ENCODE measurements at regions not wholly inside any gene's neighbourhood (a gene's known extent, or its start where the extent isn't known, plus 50 kb on each side); places are given as distances from the start of the nearest gene placed in this dataset.

GRCh38 chr10:62651341-62651740 is 153.2 kb upstream of the ADO start:
- Histone ChIP-seq H4K20me1 (replicated peaks; ENCODE audit: insufficient read depth) (no peaks in the 10 kb centered on the region), H3K4me2 (no peak overlapping the region), H3F3A (replicated peaks; ENCODE audit: low read depth) (no peaks in the 10 kb centered on the region), H2AFZ (no peak overlapping the region), H3K27ac (ENCODE audit: low read depth) (no peak overlapping the region), H3K79me2 (replicated peaks; ENCODE audit: insufficient read depth) (no peaks in the 10 kb centered on the region), H3K27me3 (ENCODE audit: insufficient read depth) (no peaks in the 10 kb centered on the region), H3K9me2 (ENCODE audit: insufficient read depth) (0 out of 2 replicates have a peak, but pooled peaks cover 21% of the 10 kb centered on the region), H3K36me3 (ENCODE audit: insufficient read depth) (no peaks in the 10 kb centered on the region), H3K4me3 (no peak overlapping the region), H3K4me1 (ENCODE audit: insufficient read depth) (peaks cover 9% of the 10 kb centered on the region)
- Mint-ChIP-seq H3K27me3 (ENCODE audit: insufficient read depth, low read depth, poor library complexity) (no peaks in the 10 kb centered on the region), H3K27ac (no peak overlapping the region), H3K4me3 (no peak overlapping the region), H3K9me3 (no peaks in the 10 kb centered on the region), H3K4me1 (peaks cover 3% of the 10 kb centered on the region), H3K36me3 (ENCODE audit: low read depth) (no peaks in the 10 kb centered on the region)
- ATAC-seq (no peak), DNase-seq (ENCODE audit: low spot score) (no peak)
- TF ChIP-seq ETS1 (IDR thresholded peaks at IDR 0.05) (no peak), EZH2phosphoT487 (IDR thresholded peaks at IDR 0.05; ENCODE audit: unreplicated experiment) (no peak), ZNF462 (CRISPR knock-in tag; IDR thresholded peaks at IDR 0.05) (no peak), JUNB (IDR thresholded peaks at IDR 0.05; ENCODE audit: unreplicated experiment) (no peak), NANOG (IDR thresholded peaks at IDR 0.05; ENCODE audit: borderline replicate concordance) (no peak)

GRCh38 chr10:62652114-62652513 is 152.4 kb upstream of the ADO start:
- no peaks in the 10 kb centered on the region for H3K79me2 ChIP-seq (replicated peaks; ENCODE audit: insufficient read depth)
- peaks cover 9% of the 10 kb centered on the region for H3K4me1 ChIP-seq (ENCODE audit: insufficient read depth)
- H3K9me2 ChIP-seq (ENCODE audit: insufficient read depth) = 0 out of 2 replicates have a peak, but pooled peaks cover 21% of the 10 kb centered on the region
- DNase-seq (ENCODE audit: low spot score) = no peak
- no peaks in the 10 kb centered on the region for H3K27me3 Mint-ChIP-seq (ENCODE audit: insufficient read depth, low read depth, poor library complexity)
- ATAC-seq = no peak
- H3K4me3 ChIP-seq = no peak overlapping the region
- H3K9me3 Mint-ChIP-seq = no peaks in the 10 kb centered on the region
- H3F3A ChIP-seq (replicated peaks; ENCODE audit: low read depth) = no peaks in the 10 kb centered on the region
- no peak overlapping the region for H3K4me3 Mint-ChIP-seq
- no peak overlapping the region for H2AFZ ChIP-seq
- H3K36me3 ChIP-seq (ENCODE audit: insufficient read depth) = no peaks in the 10 kb centered on the region
- H3K4me2 ChIP-seq = no peak overlapping the region
- no peaks in the 10 kb centered on the region for H4K20me1 ChIP-seq (replicated peaks; ENCODE audit: insufficient read depth)
- H3K27ac ChIP-seq (ENCODE audit: low read depth) = no peak overlapping the region
- no peaks in the 10 kb centered on the region for H3K36me3 Mint-ChIP-seq (ENCODE audit: low read depth)
- no peaks in the 10 kb centered on the region for H3K27me3 ChIP-seq (ENCODE audit: insufficient read depth)
- H3K27ac Mint-ChIP-seq = no peak overlapping the region
- peaks cover 3% of the 10 kb centered on the region for H3K4me1 Mint-ChIP-seq
- no peak for TF ChIP-seq CREB1 (CRISPR knock-in tag; IDR thresholded peaks at IDR 0.05; ENCODE audit: low read depth)
- no peak for TF ChIP-seq ETS1 (IDR thresholded peaks at IDR 0.05)
- no peak for TF ChIP-seq STAT1 (IDR thresholded peaks at IDR 0.05; ENCODE audit: unreplicated experiment)
- no peak for TF ChIP-seq EZH2 (IDR thresholded peaks at IDR 0.05; ENCODE audit: low read depth, unreplicated experiment)
- no peak for TF ChIP-seq JUNB (IDR thresholded peaks at IDR 0.05; ENCODE audit: unreplicated experiment)
- TF ChIP-seq EZH2phosphoT487 (IDR thresholded peaks at IDR 0.05; ENCODE audit: unreplicated experiment) = no peak
